HFFc6 (cell line): ENCODE measurements at regions not wholly inside any gene's neighbourhood (a gene's known extent, or its start where the extent isn't known, plus 50 kb on each side); places are given as distances from the start of the nearest gene placed in this dataset.
A peak's percentile ranks its signal among the peaks of the same experiment; 100 is the strongest.

Experiments
- DNase-seq: peaks from one replicate; pipeline ENCODE4 v3.0.0-alpha.2; 2018
- H3K27ac Mint-ChIP-seq: 2 replicates; pipeline ENCODE4 v1.8.0; 2020; ENCODE audit warnings: mild to moderate bottlenecking, mixed read lengths
- H3K27me3 Mint-ChIP-seq: 2 replicates; pipeline ENCODE4 v1.8.0; 2021; ENCODE audit warnings: mild to moderate bottlenecking, moderate library complexity, mixed read lengths; ENCODE audit not compliant: insufficient read depth
- H3K36me3 Mint-ChIP-seq: 2 replicates; pipeline ENCODE4 v1.8.0; 2021; ENCODE audit warnings: low read depth, mixed read lengths
- H3K4me1 Mint-ChIP-seq: 2 replicates; pipeline ENCODE4 v1.8.0; 2020; ENCODE audit warnings: low read depth, mixed read lengths
- H3K4me3 Mint-ChIP-seq: 2 replicates; pipeline ENCODE4 v1.8.0; 2020; ENCODE audit warnings: mild to moderate bottlenecking, moderate library complexity, mixed read lengths
- H3K9me3 Mint-ChIP-seq: 2 replicates; pipeline ENCODE4 v1.8.0; 2020; ENCODE audit warnings: mild to moderate bottlenecking, mixed read lengths
- CTCF ChIP-seq: fragments of 200-600 bp; sonication (generic); IDR thresholded peaks from 2 replicates; pipeline ENCODE4 v1.5.0; 2021; ENCODE audit warnings: antibody characterized with exemption, mild to moderate bottlenecking

- H3K27me3 Mint-ChIP-seq = peaks cover 4% of the 10 kb centered on the region; the same call in 1 of the 2 replicates
- no peak for DNase-seq
- no peak overlapping the region for H3K27ac Mint-ChIP-seq
- no peaks in the 10 kb centered on the region for H3K9me3 Mint-ChIP-seq
- H3K4me1 Mint-ChIP-seq = peaks cover 6% of the 10 kb centered on the region; the same call in 1 of the 2 replicates
- no peaks in the 10 kb centered on the region for H3K36me3 Mint-ChIP-seq
- no peak overlapping the region for H3K4me3 Mint-ChIP-seq
- no peak for TF ChIP-seq CTCF
These were observed 102.4 kb upstream of the APC start for GRCh38 chr5:112635276-112635675.

- no peak overlapping the region for H3K4me3 Mint-ChIP-seq
- H3K9me3 Mint-ChIP-seq = no peaks in the 10 kb centered on the region
- DNase-seq = no peak
- H3K27ac Mint-ChIP-seq = no peak overlapping the region
- H3K36me3 Mint-ChIP-seq = no peaks in the 10 kb centered on the region
- H3K27me3 Mint-ChIP-seq = peaks cover 6% of the 10 kb centered on the region; the same call in 1 of the 2 replicates
- peaks cover 5% of the 10 kb centered on the region; the same call in 1 of the 2 replicates for H3K4me1 Mint-ChIP-seq
- TF ChIP-seq CTCF = no peak
These were observed 101.6 kb upstream of the APC start for GRCh38 chr5:112635771-112636731.

GRCh38 chr5:112636751-112637150 is 100.9 kb upstream of the APC start:
- no peaks in the 10 kb centered on the region for H3K9me3 Mint-ChIP-seq
- H3K36me3 Mint-ChIP-seq = no peaks in the 10 kb centered on the region

GRCh38 chr5:112637343-112637742 is 100.3 kb upstream of the APC start:
- H3K27me3 Mint-ChIP-seq = peaks cover 2% of the 10 kb centered on the region
- H3K36me3 Mint-ChIP-seq = no peaks in the 10 kb centered on the region
- no peak for TF ChIP-seq CTCF
- H3K4me1 Mint-ChIP-seq = peaks cover 6% of the 10 kb centered on the region; the same call in 1 of the 2 replicates
- H3K27ac Mint-ChIP-seq = no peak overlapping the region
- DNase-seq = no peak
- no peaks in the 10 kb centered on the region for H3K9me3 Mint-ChIP-seq
- H3K4me3 Mint-ChIP-seq = no peak overlapping the region

More at GRCh38 chr5:112636751-112637150, 100.9 kb upstream of the APC start:
- Mint-ChIP-seq H3K27me3 (peaks cover 4% of the 10 kb centered on the region), H3K27ac (no peak overlapping the region), H3K4me3 (no peak overlapping the region), H3K4me1 (peaks cover 6% of the 10 kb centered on the region; the same call in 1 of the 2 replicates)
- no peak for DNase-seq
- TF ChIP-seq CTCF = no peak

- no peaks in the 10 kb centered on the region for H3K36me3 Mint-ChIP-seq
- TF ChIP-seq CTCF = no peak
- no peak overlapping the region for H3K4me3 Mint-ChIP-seq
- H3K4me1 Mint-ChIP-seq = peaks cover 15% of the 10 kb centered on the region
- no peaks in the 10 kb centered on the region for H3K9me3 Mint-ChIP-seq
- H3K27me3 Mint-ChIP-seq = peaks cover 5% of the 10 kb centered on the region
- DNase-seq = peak; percentile 32
- H3K27ac Mint-ChIP-seq = no peak overlapping the region
These were observed 97.1 kb upstream of the APC start for GRCh38 chr5:112640546-112640945.
